Thyroid gland (tissue), 4 donors: ENCODE measurements at regions not wholly inside any gene's neighbourhood (a gene's known extent, or its start where the extent isn't known, plus 50 kb on each side); places are given as distances from the start of the nearest gene placed in this dataset.

Experiments used
- CTCF ChIP-seq, 6 experiments: fragments of 200-600 bp in 3 of 6; fragments of 450-650 bp in 3 of 6; sonication (generic) in 3 of 6; IDR thresholded peaks; one replicate each; pipeline ENCODE4 v1.5.1; 2016 to 2019; ENCODE audit warnings: antibody characterized with exemption in 6 of 6, mild to moderate bottlenecking in 2 of 6, inconsistent platforms in 1 of 6, moderate library complexity in 1 of 6
- POLR2A ChIP-seq, 2 donors: fragments of 450-650 bp; IDR thresholded peaks; one replicate each; pipeline ENCODE4 v1.6.1; 2017; ENCODE audit warnings: antibody characterized with exemption in 2 of 2, mild to moderate bottlenecking in 2 of 2, moderate library complexity in 1 of 2

- TF ChIP-seq CTCF (IDR thresholded peaks at IDR 0.05) (no peak), POLR2A (IDR thresholded peaks at IDR 0.05) (no peak)
Observed at GRCh38 chr2:160731856-160732255, 238.2 kb upstream of the RBMS1 start.
